Activated CD4-positive, alpha-beta T cell treated with anti-CD3 and anti-CD28 coated beads for 24 hours (primary cell): ENCODE measurements at regions not wholly inside any gene's neighbourhood (a gene's known extent, or its start where the extent isn't known, plus 50 kb on each side); places are given as distances from the start of the nearest gene placed in this dataset.

ENCODE experiments used
- DNase-seq, 2 donors: peaks; one replicate each; pipeline ENCODE4 v3.0.0-alpha.2; 2020; ENCODE audit warnings: low read depth in 2 of 2

GRCh38 chr6:44706011-44706410 lies 318.5 kb downstream of the CDC5L start:
- DNase-seq: no peak

DNA sequence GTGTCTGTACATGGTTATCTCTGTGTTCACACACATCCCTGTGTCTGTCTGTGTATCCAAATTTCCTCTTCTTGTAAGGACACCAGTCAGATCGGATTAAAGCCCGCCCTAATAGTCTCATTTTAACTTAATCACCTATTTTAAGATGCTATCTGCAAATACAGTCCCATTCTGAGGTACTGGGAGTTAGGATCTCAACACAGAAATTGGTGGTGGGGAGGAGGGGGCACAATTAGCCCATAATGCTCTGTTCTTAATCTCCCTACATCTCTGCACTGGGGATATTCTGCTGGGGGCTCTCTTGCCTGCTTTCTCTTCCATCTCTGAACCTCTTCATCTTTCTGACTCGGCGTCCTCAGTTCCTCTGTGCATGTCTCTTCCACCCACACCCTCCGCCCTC lies 320.7 kb downstream of the CDC5L start:
- no peak for DNase-seq

DNA sequence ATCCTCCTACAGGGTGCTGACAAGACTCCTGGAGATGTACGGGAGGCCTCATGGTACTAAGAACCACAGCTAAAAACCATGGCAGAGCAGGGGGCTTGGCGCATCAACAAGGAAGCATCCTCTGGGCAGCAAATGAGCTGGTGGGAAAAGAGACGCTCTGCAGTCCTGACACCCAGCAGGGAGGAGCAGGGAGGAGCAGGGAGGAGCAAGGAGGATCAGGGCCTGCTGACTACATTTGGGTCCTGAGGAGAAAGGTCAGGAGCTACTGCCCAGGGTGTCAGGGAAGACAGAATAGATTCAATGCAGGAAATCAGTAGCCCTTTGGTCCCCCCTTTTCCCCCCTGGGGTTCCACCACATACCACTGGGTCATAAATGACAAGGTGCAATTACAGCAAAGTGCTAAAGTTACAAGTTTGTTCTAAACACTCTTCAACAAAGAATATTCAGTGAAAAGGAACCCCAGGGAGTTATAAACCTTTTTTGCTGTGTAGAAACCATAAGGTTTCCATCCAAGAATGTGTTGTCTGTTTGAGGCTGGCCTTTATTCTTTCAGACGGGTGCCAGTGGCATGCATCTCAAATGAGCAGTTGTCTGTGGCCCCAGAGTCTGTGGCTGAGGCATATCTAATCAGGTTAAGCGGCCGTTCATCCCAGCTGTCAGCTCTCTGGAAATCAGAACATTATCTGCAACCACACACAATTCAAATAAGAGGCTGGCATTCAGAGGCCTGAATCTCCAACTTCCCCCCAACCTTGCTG lies 325.0 kb downstream of the CDC5L start:
- no peak for DNase-seq

GRCh38 chr6:44715188-44715587 lies 327.7 kb downstream of the CDC5L start:
- no peak for DNase-seq

- DNase-seq: no peak
Measured at GRCh38 chr6:44715925-44716324, 328.4 kb downstream of the CDC5L start.

GRCh38 chr6:44717431-44717830 lies 329.9 kb downstream of the CDC5L start:
- no peak for DNase-seq

DNA sequence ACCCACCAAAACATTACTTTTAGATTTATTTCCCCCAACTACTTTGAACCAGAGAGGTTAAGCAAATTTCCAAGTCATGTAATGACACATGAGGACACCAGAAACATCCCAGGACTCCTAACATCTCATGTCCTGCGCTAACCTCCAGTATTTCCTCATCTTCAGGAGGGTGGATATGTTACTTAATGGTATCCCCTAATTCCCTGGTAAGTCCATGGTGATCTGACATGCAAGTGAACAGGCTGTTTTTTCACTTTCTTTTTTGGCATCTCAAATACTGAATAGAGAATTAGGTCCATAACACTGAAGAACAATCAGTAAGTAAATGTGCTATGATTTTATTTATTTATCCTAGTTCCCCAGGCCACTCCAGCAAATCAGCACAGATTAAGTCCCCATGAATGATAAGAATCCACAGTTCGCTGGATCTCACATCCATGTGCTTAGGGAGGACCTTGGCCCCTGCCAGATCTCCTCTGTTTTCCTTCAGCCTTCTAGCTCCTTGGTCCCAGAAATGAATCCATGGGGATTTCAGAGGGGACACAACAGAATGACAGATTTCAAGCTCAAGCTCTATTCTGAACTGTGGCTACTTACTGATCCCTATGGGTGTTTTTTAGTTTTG lies 334.6 kb downstream of the CDC5L start:
- DNase-seq: no peak

DNA sequence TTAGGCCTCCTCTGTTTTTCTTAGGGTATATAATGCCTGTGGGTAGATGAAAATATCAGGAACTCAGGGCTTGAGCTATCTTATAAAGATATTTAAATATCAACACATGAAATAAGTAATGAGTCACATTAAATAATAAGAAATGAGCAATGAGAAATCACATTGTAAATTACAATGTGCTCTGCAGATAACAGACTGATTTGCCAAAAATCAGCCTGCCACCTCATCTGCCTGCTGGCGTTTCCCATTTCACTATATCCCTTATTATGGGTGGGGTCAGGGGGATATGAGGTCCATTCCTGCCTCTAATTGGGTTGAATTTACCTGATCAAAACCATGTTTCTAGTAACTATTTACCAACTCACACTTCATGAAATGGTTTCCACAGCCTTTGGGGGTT lies 335.2 kb downstream of the CDC5L start:
- no peak for DNase-seq

DNA sequence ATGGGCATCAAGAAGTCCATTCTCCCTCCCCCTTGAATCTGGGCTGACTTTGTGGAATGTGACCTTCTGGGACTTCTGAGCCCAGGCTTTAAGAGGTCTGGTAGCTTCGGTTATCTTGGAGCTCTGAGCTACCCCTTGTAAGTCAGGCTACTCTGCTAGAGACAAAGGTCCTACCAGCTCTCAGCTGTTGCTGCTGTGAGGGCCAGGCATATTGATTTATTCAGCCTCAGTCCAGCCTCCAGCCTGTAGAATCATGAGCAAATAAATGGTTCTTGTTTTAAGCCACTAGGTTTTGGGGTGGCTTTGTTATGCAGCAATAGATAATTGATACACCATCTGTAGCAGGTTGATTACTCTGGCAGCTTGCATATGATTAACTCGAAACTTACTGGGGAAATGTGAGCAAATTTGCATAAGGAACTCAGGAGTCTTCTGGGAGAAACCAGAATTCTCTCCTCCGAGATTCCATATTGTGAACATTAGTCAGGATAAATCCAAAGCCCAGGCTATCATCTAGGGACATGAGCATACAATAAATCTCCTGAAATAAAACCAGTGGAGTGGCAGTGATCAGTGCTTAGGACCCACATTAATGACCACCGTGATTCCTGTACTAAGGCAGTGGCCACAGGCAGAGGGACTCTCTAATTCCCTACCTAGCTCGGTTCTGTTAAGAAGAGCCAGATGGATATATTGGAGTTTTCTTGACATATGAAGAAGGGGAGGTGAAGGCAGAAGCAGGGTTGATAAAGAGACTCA lies 336.1 kb downstream of the CDC5L start:
- no peak for DNase-seq

DNA sequence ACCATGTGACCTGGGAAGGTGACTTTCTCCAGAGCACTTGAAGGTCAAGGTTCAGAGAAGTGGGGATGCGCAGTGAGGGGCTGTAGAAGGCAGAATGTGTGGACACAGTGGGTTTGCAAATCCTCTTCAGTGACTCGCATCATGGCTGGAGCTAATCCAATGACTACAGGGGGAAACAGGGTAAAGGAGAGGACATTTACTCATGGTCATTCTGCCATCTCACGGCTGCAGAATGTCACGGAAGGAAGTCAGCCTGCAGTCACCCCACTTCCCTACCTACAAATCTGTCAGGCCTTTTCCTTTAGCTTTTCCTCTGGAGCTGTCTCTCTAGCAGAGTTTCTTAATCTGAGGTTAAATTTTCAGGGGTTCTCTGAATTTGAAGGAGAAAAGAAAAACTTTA lies 337.6 kb downstream of the CDC5L start:
- DNase-seq: no peak

GRCh38 chr6:44727651-44728630 lies 340.4 kb downstream of the CDC5L start:
- DNase-seq: no peak

GRCh38 chr6:44730771-44731391 lies 343.4 kb downstream of the CDC5L start:
- DNase-seq: no peak

GRCh38 chr6:44731485-44732095 lies 344.1 kb downstream of the CDC5L start:
- no peak for DNase-seq

DNA sequence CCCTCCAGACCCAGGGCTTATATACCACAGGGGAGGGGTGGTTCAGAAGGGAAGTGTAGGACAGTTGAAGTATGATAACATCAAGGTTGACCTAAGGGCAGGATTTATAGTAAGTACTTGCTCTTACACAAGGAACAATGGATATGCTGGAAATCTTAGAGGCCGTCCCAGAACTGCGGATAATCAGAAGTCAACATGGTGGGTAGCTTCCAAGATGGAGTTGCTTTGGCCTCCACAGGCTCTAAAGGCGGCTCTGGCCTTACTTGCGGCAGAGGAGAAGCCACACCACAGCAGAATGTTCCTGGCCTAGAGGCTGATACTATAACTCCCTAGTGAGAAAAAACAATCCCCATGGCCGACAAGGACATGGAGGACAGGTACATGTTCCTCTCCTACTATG lies 344.7 kb downstream of the CDC5L start:
- DNase-seq: no peak

- DNase-seq: no peak
Measured at GRCh38 chr6:44733126-44733525, 345.6 kb downstream of the CDC5L start.

DNA sequence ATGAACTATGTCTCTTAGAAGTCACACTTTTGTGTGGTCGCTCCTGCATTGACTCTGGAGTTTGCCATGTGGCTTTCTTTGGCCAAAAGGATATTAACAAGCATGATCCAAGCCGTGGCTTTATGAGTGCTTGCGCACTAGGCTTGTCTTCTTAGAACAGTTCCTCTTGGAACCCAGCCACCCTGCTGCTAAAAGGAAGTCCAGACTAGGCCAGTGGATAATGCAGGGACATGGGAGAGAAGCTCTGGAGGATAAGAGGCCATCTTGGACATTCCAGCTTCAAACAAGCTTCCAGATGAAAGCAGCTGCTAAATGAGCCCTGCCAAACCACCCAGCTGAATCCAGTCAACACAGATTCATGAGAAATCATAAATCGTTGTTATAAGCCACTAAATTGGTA lies 346.4 kb downstream of the CDC5L start:
- no peak for DNase-seq

DNA sequence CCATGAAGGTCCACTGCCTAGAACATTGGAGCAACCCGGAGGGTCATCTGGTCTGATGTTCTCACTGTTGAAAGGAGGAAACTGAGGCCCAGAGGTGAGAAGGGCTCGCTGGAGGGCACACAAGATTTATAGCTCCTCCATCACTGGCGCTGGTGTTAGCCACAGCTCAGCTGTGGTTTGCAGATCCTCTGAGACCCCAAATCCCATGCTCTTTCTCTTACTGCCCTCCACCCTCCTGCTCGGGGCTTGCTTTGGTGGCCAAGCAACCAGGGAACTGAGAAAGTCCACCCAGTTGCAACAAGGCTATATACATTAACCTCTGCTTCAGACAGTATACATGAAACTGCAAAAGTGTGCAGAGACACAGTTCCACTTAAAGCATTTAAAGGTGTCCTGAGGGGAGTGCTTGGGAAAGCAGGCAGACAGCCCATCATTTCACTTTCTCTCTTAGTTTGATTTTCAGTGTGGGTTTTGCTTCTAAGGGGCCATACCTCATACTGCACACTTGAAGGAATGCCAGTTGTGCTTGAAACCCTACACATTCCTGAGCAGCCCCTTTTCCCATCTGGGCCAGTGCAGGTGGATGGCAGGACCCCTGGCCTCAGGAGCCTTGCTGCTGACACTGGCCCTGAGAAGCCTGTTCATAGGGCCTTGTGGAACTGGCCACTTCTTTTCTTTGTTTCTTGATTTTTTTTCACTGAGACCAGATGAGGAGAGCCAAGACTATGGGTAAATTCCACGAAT lies 347.6 kb downstream of the CDC5L start:
- DNase-seq: no peak

DNA sequence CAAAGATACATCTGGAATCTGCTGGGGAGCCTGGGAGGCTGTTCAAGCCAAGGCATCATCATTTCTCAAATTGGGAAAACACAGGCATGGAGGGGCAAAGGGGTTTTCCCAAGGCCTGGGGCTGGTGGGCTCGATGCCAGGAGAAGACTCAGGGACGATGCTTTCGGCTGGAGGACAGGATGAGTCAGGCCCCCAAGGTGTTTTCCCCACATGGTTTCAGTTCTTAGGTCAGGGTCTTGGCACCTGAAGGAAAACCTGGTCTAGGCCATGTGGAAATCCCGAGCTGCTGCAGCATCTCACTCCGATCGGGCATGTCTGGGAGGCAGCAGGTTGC lies 348.1 kb downstream of the CDC5L start:
- peak; percentile 6 for DNase-seq

DNA sequence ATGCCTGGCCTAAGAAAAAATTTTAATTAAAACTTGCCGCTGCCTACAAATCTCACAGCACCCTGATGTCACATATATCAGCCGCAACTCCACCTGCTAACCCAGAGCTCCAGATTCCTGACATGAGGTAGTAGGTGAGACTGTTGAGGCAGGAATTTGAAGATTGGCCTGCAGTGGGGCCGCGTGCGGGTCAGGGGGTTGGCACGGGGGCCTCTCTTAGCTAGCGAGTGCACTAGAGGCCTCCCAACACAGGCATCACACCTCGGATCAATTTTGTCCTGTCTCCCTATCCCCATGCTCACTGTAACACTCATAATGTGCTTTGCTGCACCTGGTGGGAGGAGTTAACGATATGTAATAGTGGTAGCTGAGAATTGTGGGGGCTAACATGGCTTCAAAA lies 349.8 kb downstream of the CDC5L start:
- no peak for DNase-seq

DNA sequence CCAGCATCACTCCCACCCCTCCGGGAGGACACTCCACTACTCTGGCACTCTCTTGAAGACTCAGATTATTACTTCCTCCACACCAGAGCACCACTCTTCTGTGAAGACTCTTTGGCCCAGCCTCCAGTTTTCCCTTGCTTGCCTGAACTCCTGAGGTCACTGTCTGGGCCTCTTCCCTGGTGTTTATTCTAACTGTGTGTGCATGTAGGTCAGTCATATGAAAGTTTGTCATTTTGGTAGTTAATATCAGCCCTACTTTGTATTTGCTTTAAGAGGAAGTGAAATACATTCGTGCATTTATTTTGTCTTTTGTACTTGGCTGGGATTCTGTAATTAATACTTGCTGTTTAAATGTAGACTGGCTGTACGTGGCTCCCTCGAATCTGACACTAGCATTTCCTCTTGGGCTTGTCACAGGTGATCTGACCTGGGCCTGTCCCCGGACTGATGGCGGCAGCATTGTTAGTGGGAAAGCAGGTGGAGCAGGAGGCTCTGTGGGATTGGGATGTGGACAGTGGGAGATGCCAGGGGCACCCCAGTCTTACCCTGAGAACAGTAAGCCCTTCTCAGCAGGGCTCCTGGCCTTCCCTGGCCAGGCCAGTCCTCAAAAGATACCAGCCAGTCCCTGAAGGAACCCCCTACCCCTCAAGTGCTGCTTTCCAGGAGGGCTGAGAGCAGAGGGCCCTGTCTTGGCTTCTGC lies 350.5 kb downstream of the CDC5L start:
- no peak for DNase-seq
